Epithelial cell of esophagus (primary cell): ENCODE measurements at regions not wholly inside any gene's neighbourhood (a gene's known extent, or its start where the extent isn't known, plus 50 kb on each side); places are given as distances from the start of the nearest gene placed in this dataset.
A peak's percentile ranks its signal among the peaks of the same experiment; 100 is the strongest.

Source experiments
- DNase-seq: peaks from one replicate; pipeline ENCODE4 v3.0.0; 2010; ENCODE audit warnings: low read depth
- H3K4me3 ChIP-seq: 2 replicates; pipeline ENCODE4 v1.5.1; 2011; ENCODE audit warnings: mild to moderate bottlenecking, low read length, control low read depth
- TF ChIP-seq, protein P1 (sequence below): IDR thresholded peaks from 2 replicates; pipeline ENCODE4 v1.5.1; 2011; ENCODE audit warnings: low read depth, mild to moderate bottlenecking, low read length, control low read depth, inconsistent platforms; ENCODE audit not compliant: insufficient read depth; ENCODE audit errors: missing control alignments

DNA sequence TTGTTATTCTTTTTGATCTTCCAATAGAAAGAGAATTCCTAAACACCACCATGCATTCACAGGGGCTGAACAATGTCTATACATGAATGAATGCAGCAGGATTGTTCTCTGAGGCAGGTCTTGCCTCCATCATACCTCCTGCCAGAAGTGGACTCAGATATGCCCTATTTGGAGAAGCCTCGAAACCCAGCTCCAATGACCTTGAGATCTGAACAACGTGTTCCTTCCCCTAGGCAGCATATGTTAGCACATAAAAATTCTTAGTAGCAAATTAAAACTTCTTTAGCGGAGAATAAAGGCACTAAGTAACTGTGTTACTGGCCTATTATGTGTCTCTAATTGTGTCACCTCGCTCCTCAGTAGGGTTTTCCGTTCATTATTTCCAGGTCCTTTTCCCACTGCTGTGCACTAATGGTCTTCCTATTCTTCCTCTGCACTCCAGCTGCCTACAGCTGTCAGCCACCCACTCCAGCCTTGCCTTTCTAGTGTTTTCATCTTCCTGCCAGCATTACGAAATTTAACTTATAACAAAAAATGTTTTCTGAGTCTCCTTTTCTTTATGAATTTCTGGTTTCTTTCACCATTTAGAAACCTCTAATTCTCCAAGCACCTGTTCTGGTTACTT, 62.6 kb upstream of the IGF1 start:
- H3K4me3 ChIP-seq, result no peak overlapping the region
- TF ChIP-seq, protein P1, sequence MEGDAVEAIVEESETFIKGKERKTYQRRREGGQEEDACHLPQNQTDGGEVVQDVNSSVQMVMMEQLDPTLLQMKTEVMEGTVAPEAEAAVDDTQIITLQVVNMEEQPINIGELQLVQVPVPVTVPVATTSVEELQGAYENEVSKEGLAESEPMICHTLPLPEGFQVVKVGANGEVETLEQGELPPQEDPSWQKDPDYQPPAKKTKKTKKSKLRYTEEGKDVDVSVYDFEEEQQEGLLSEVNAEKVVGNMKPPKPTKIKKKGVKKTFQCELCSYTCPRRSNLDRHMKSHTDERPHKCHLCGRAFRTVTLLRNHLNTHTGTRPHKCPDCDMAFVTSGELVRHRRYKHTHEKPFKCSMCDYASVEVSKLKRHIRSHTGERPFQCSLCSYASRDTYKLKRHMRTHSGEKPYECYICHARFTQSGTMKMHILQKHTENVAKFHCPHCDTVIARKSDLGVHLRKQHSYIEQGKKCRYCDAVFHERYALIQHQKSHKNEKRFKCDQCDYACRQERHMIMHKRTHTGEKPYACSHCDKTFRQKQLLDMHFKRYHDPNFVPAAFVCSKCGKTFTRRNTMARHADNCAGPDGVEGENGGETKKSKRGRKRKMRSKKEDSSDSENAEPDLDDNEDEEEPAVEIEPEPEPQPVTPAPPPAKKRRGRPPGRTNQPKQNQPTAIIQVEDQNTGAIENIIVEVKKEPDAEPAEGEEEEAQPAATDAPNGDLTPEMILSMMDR, result no peak
- no peak for DNase-seq

DNA sequence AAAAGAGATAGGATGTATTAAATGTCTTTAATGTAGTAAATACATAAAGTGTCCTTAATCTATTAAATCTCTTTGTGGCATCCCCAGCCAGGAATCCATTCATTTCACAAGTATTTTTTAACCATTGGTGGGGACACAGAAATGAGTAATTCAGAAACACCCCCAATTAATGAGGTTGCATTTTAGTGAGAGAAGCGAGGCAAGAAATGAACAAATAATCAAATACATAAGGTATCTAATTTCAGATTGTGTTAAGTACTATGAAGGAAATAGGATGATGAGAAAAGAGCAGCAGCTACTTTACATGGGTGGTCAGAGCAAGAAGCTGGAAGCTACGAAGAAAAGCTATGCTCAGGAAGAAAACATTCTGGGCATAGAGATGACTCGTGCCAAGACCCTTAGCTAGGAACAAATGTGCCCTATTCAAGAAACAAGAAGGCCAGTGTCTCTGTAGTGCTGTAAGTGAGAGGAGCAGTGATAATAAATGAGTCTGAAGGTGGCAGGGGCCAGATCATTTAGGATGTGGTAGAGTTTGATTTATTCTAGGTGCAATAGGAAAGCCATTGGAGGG, 60.5 kb upstream of the IGF1 start:
- no peak overlapping the region for H3K4me3 ChIP-seq
- DNase-seq, result no peak
- TF ChIP-seq, protein P1, result no peak

DNA sequence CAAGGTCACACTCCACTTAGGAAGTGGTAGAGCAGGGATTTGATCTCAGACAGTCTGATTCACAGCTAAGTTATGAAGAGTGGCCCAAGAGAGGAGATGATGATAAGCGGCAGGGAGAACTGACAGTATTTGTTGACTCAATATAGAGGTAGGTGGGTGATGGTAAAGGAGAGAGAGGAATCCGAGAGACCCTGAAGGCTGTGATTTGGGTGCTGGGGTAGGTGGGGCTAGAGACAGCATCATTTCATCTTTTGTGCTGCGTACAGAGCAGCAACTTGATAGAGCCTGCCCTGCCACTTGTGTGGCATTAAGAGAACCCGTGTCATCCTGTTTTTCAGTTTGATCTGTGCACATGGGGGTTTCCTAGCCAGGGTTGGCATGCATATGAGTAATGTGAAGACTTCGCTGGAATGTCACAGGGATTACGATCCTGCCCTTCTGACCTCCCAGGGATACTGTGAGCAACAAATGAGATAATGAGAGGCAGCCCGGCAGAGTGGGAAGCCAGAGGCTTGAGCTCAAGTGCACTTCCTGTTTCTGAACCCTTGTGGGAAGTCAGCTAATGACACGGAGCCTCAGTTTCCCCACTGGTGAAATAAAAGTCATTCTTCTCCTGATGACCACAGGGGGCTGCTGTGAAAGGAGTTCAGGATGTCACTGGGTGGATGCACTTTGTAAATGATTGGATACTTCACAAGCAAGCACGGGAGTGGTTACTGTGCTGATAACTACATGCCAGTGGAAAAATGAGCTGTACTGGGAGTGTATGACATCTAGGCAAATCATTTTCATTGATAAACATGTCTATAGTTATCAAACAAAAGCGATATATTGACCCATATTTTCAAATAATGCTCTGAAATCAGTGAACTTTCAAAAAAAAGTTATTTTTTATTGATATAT, 59.5 kb upstream of the IGF1 start:
- TF ChIP-seq, protein P1, result no peak
- DNase-seq, result peak; percentile 2
- H3K4me3 ChIP-seq, result no peak overlapping the region

DNA sequence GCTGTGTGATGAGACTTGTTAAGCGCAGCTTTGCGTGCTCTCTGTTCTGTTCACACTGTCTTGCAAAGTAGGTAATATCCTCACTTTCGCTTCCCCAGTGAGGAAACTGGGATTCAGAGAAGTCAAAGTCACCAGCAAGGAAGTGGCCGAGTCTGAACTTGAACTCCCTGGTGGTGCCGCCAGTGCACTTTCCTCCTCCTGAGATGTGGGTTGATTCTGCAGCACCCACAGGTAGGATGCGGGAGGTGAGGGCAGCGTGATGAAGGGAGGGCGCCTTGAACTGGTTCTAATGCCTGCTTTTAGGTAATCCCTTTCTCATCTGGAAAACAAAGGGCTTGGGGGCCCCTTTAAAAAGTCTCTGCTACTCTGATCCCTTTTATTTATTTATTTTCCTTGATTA, 54.9 kb upstream of the IGF1 start:
- no peak overlapping the region for H3K4me3 ChIP-seq
- TF ChIP-seq, protein P1, result no peak
- DNase-seq, result no peak

DNA sequence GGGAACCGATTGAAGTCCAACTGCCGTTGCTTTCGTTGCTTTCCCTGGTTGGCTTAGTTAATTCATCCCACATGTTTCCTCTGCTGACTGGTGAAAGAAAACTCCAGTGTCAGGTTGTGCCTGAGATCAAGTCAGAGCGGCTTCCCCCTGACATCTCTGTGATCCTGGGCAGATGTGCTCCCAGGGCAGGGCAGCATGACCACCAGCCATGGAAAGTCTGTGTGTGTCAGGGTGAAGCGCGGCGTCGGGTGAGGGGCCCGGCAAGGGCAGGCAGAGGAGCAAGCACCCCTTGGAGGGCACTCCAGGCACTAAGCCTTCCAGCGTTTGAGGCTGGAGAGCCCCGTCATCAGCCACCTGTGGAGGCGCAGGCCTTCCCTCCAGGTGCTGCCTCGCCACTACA, 54.5 kb upstream of the IGF1 start:
- H3K4me3 ChIP-seq, result no peak overlapping the region
- TF ChIP-seq, protein P1, result no peak
- DNase-seq, result no peak

DNA sequence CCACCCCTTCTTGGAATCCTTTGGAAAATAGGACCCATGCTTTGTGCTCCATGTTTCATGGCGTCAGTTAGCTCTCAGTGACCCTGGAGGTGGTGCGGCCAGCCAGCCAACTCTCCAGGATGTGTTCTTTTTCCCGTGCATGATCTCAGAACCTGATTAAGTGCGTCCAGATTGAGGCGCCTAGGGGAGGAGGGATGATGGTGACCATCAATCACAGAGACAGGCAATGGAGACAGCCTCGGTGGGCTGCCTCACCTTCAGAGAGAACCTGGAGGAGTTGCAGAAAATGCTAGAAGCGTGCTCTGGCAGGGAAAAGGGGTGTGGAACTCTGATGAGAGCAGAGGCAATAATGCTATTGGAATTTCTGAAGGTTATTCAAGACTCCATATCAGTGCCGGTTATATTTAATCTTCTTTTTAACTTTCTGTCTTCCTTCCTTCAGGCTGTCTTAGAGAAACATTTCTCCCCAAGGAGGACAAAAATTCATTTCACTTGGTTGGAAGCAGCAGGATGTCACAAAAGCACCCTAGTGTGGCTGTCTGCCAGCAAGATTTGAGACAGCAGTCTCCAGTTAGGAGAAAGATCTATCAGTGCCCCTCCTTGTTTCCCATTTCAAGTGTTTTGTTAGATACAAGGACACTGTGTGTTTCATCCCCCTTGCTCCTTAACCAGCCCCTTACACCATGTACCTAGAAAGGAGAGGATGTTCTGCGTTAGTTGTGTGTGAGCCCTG, 53.3 kb upstream of the IGF1 start:
- TF ChIP-seq, protein P1, result no peak
- no peak for DNase-seq
- no peak overlapping the region for H3K4me3 ChIP-seq
